H54 (cell line): ENCODE measurements at regions not wholly inside any gene's neighbourhood (a gene's known extent, or its start where the extent isn't known, plus 50 kb on each side); places are given as distances from the start of the nearest gene placed in this dataset.

Source experiments
- DNase-seq: peaks from one replicate; pipeline ENCODE4 v3.0.0; 2011; ENCODE audit warnings: low spot score, mixed read lengths; ENCODE audit not compliant: insufficient read length
- FAIRE-seq: peaks from 3 replicates; lab custom pipeline; 2011; peaks lifted over from hg19 to GRCh38; lab: Jason Lieb, UNC
- POLR2A ChIP-seq: IDR thresholded peaks from 2 replicates; pipeline ENCODE4 v1.6.1; 2011; ENCODE audit warnings: low read depth, mild to moderate bottlenecking, low read length

DNA sequence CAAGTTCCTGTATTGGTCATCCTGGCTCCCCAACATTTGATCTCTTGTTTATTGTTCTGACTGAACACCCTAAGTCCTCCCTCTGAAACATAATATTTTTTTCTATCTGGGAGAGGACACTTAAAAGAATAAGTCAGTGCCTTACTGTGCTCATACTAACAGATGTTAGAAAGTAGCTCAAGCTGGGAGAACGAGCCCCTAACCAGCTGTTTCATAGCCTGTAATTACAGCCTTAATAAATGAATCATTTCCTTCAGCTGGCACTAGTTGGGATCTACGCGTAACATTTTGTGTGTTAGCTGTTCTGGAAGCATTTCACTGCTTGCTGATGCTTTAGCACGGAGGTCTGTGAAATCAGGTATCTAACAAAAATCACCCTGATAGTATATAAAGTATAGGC, 345.9 kb upstream of the RIOK2 start:
- TF ChIP-seq POLR2A: no peak
- FAIRE-seq: peak; percentile 90
- no peak for DNase-seq

DNA sequence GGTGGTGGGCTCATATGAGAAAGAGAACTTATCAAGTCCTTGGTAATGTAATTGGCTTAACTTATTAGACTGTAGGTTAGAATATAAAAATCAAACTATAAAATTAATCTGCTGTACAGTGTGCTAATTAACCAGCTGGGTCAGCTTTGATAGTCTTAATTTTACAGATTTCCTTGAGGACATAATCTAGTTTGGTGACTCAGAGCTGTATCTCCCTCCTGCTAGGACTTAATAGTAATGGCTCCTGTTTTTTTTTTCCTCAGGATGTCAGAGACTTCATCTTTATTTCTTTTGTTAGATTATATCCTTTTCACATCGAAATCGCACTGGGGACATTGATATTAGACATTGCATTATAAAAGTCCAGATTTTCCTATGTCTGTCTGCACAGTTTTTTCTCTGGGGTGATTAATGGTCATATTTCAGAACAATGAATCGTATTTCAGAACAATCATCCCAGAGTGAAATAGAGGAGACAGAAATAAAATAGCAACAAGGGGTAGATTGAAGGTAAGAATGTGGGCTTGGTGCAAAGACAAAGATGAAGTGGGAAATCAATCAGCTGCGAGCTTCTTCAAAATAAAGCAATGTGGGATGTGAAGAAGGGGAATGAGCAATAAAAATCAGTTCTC, 346.4 kb upstream of the RIOK2 start:
- DNase-seq (no peak), FAIRE-seq (peak; percentile 43)
- no peak for TF ChIP-seq POLR2A

DNA sequence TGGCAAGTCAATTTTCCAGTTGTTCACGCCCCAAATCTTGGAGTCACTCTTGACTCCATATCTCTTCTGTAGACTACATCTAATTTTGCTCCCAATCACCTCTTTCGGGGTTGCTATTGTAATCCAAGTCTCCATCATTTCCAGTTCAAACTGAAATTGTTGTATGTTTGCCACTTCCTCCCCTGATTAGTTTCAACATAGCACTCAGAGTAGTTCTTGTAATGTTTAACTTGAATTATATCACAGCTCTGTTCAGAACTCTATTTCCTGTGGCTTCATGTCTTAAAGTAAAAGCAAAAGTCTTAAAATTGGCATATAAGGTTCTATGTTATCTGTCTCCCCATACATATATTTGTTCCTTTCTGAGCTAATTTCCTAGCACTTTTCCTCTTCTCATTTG, 348.5 kb upstream of the RIOK2 start:
- DNase-seq: no peak
- no peak for FAIRE-seq
- TF ChIP-seq POLR2A: no peak

DNA sequence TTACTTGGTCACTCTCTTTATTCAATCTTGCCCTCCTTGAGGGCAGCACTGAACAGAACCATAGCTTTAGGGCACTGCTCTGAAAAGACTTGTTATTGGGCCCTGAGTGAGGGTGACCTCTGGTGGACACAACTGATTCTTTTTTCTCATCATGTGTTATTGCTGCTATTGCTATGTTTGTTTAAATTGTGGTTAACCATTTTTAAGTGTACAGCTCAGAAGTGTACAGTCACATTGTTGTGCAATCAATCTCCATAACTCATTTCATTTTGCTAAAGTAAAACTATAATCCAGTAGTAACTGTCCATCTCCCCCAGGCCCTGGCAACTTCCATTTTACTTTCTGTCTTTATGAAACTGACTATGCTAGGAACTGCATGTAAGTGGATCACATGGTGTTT, 351.1 kb upstream of the RIOK2 start:
- DNase-seq: peak; percentile 35
- peak; percentile 98 for FAIRE-seq

DNA sequence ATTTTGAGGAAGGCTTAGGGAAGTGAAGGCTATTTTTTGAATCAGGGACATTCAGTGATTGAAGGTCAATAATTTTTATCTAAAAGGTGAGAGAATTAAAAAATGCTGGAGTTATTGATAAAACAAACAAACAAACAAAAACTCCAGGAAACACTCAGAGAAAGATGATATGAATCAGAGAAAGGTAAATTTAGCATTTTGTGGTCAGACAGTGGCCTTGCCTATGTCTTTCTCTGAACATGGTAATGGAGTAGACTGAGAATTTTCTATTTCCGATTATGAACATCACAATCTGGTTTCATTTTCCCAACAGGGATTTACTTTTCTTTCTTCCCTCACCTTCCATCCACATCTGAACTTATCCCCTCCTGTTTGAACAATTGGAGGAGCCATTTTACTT, 353.6 kb upstream of the RIOK2 start:
- no peak for FAIRE-seq
- DNase-seq: no peak
- TF ChIP-seq POLR2A: no peak

More for the DNA sequence above, 351.1 kb upstream of the RIOK2 start:
- TF ChIP-seq POLR2A: no peak

DNA sequence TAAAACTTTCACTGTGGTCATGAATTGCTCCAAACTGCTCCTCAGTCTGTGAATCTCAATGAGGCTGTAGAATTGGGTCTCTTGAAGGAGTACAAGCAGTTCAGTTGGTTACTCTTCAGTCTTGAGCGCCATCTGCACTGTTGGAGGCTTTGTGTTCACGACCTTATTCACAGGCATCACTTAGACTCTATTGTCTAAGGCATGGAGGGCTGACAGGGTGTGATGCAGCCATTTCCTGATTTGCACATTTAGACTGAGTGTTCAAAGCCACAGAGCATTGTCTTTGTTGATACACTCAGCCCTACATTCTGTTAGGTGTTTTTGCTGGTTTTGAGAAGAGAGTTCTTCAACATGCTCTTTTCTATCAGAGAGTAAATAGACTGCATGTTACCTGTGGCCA, 355.9 kb upstream of the RIOK2 start:
- FAIRE-seq: no peak
- DNase-seq: no peak

DNA sequence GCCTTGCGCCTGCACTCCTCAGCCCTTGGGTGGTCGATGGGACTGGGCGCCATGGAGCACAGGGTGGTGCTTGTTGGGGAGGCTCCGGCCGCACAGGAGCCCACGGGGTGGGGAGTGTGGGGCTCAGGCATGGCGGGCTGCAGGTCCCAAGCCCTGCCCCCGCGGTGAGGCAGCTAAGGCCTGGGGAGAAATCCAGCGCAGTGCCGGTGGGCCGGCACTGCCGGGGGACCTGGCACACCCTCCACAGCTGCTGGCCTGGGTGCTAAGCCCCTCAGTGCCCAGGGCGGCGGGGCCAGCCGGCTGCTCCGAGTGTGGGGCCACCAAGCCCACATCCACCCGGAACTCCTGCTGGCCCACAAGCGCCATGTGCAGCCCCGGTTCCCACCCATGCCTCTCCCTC, 358.8 kb upstream of the RIOK2 start:
- no peak for TF ChIP-seq POLR2A
- no peak for FAIRE-seq
- DNase-seq: no peak

More for the DNA sequence above, 355.9 kb upstream of the RIOK2 start:
- TF ChIP-seq POLR2A: no peak

DNA sequence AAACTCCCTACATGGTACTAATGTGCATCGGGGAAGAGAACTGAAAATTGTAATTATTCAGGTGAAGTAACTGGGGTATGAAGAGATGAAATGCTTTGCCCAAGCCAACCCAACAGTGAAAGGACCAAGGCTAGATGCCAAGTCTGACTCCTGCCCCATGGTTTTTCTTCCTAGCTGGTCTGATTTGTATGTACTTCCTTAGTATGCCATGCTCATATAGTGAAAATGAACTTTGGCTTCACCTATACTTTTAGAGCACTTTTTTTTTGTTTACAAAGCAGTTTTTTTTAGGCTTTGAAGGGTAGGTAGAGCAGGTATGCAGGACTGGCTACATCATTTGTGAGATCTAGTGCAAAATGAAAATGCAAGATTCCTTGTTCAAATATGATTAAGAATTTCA, 359.4 kb upstream of the RIOK2 start:
- FAIRE-seq (no peak), DNase-seq (no peak)
- TF ChIP-seq POLR2A: no peak

DNA sequence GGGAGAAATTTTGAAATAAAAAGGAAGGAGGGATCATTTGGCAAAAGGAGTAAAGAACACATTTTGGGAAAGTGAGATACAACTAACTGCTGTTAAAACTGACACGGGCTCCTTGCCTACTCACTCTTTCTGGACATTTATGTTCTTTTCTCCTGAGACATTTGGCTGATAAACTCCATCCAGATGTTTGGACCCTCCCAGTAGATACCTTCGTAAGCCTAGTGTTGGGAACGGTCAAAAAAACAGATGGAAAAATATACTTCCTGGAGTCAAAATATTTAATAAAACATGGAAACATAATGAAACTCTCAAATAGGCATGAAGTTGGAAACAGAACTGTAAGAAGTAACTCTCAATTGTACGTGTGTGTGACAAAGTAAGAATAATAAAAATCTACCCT, 360.1 kb upstream of the RIOK2 start:
- no peak for DNase-seq
- no peak for TF ChIP-seq POLR2A
- no peak for FAIRE-seq

DNA sequence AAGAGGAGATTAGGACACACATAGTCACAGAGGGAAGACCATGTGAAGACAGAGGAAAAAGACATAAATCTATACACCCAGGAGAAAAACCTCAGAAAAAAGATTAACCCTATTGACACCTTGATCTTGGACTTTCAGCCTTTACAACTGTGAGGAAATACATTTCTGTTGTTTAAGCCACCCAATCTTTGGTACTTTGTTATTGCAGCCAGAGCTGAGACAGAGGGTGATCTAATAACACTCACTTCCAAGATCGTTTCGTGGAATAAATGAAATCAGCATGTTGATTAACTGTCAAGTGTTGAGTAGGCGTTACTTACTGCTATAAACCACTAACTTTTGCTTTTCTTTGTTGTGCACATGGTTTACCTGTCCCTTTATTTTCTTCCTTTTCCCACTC, 361.2 kb upstream of the RIOK2 start:
- no peak for TF ChIP-seq POLR2A
- DNase-seq: no peak
- no peak for FAIRE-seq

DNA sequence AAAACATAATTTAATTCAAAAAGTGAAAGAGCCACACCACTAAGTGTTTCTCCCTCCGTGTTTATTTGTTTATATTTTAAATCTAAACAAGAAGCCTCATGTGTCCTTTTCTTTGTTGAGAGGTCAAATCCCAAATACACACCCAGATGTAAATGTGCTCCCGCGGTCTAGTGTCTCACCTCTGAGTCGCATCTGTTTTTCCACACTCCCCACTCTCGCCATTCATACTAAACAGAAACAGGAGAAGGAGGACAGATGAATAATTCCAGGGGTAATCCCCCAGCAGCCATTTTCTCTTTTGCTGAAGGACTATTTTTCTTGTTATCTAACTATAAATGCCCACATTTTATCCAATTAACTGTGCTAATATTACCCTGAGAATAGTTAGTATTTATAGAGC, 361.6 kb upstream of the RIOK2 start:
- no peak for DNase-seq
- FAIRE-seq: peak; percentile 55
- no peak for TF ChIP-seq POLR2A

DNA sequence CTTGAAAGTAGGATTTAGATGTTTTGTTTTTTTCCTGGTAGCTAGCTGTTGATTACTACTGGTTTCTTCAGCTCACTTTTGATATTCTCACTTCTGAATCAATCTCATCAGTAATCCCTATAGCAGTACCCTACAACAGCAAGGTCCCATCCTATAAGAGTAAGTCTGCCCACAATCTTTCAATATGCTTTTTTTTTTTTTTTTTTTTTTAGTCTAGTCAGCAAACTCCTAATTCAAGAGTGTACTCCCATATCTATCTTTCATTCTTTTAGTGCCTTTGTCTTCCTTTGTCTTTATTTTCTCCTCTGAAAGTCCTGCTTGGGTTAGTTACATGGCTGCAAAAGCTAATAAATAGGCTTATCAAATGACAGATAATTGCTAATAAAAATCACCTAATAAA, 362.4 kb upstream of the RIOK2 start:
- DNase-seq (no peak), FAIRE-seq (no peak)
- TF ChIP-seq POLR2A: no peak

DNA sequence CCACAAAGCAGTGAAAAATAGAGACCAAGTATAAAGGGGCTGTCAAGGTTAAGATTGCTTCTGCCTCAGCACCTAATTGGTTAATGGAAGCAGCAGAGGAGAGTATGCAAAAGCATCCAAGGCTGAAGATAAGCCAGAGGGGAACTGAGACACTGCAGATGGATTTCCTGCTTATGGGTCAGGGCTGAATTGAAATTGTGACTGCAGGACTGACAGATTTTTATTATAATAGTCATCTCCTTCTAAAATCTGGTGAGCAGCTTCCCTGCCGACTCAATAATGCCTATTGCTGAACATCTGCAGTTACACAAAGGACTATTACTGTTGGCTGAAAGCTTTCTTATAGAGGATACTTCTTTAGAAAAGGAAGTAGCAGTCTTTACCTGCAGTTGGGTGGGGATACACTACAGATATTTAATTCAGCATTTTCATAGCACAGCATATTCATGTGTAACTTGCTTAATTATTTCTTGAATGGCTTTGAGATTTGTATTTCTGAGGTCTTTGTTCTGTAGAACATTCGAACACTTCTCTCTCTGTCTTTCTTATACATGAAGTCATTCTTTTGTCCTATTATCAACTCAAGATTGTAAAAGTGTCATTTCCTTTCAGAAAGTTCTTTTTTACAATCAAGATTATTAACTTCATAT, 363.0 kb upstream of the RIOK2 start:
- TF ChIP-seq POLR2A: no peak
- DNase-seq: no peak
- no peak for FAIRE-seq

DNA sequence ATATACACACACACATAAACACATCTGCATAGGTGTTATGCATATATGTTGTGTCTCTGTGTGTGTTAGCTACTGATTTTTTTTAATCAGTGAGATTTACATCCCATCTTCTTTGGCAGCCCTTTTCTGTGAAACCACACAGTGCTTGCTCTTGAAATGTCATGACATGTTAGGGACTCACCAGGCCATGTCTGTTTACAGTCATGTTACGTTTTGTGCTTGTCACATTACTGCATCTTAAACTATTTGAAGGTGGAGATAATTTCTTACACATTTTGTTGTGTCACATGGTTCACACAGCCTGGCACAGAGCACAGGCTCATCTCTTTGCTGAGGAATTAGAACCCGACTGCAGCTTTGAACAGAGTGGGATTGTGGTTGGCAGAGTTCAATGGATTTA, 364.4 kb upstream of the RIOK2 start:
- no peak for DNase-seq
- peak; percentile 30 for FAIRE-seq
- TF ChIP-seq POLR2A: no peak
